ENCODE measurements at regions not wholly inside any gene's neighbourhood (a gene's known extent, or its start where the extent isn't known, plus 50 kb on each side); places are given as distances from the start of the nearest gene placed in this dataset.

GRCh38 chr7:25752154-25752553 is 399.8 kb upstream of the NFE2L3 start:
- Histone ChIP-seq H3K27ac (ENCODE audit: low read depth, low read length, poor library complexity, severe bottlenecking) (no peak overlapping the region), H3K4me3 (ENCODE audit: low read depth, low read length, poor library complexity, severe bottlenecking) (no peak overlapping the region), H2AFZ (ENCODE audit: low read length) (no peak overlapping the region), H3K4me1 (ENCODE audit: insufficient read depth, low read length, poor library complexity, severe bottlenecking) (no peaks in the 10 kb centered on the region), H3K79me2 (ENCODE audit: insufficient read depth, low read depth, low read length) (no peaks in the 10 kb centered on the region), H4K20me1 (ENCODE audit: insufficient read depth, low read length) (no peaks in the 10 kb centered on the region), H3K9me3 (ENCODE audit: low read length) (no peaks in the 10 kb centered on the region), H3K4me2 (ENCODE audit: low read length) (no peak overlapping the region), H3K36me3 (ENCODE audit: insufficient read depth, low read length) (no peaks in the 10 kb centered on the region), H3K9me2 (ENCODE audit: insufficient read depth, low read length) (no peaks in the 10 kb centered on the region)
- intact Hi-C loops (cut with micrococcal nuclease; ENCODE audit: unreplicated experiment), result no loop called here
- TF ChIP-seq CTCF (conservative IDR thresholded peaks at IDR 0.05; ENCODE audit: low read length) (no peak), EZH2phosphoT487 (IDR thresholded peaks at IDR 0.05; ENCODE audit: borderline replicate concordance, low read depth, low read length) (no peak)
- ChIA-PET POLR2A (no interaction called here), CTCF (ENCODE audit: unreplicated experiment) (no interaction called here)
- BruUV-seq (replicated peaks), result no TSS peak
- no peak for DNase-seq (ENCODE audit: low spot score)

- Histone ChIP-seq H3K4me2 (ENCODE audit: low read length) (no peak overlapping the region), H3K4me3 (ENCODE audit: low read depth, low read length, poor library complexity, severe bottlenecking) (no peak overlapping the region), H3K9me3 (ENCODE audit: low read length) (0 out of 2 replicates have a peak, but pooled peaks cover 2% of the 10 kb centered on the region), H4K20me1 (ENCODE audit: insufficient read depth, low read length) (no peaks in the 10 kb centered on the region), H3K79me2 (ENCODE audit: insufficient read depth, low read depth, low read length) (no peaks in the 10 kb centered on the region), H2AFZ (ENCODE audit: low read length) (no peak overlapping the region), H3K4me1 (ENCODE audit: insufficient read depth, low read length, poor library complexity, severe bottlenecking) (no peaks in the 10 kb centered on the region), H3K36me3 (ENCODE audit: insufficient read depth, low read length) (no peaks in the 10 kb centered on the region), H3K9me2 (ENCODE audit: insufficient read depth, low read length) (no peaks in the 10 kb centered on the region), H3K27ac (ENCODE audit: low read depth, low read length, poor library complexity, severe bottlenecking) (no peak overlapping the region)
- no TSS peak for BruUV-seq (replicated peaks)
- DNase-seq (ENCODE audit: low spot score), result no peak
- intact Hi-C loops (cut with micrococcal nuclease; ENCODE audit: unreplicated experiment), result no loop called here
- CTCF ChIA-PET (ENCODE audit: unreplicated experiment), result no interaction called here
- no peak for TF ChIP-seq CTCF (conservative IDR thresholded peaks at IDR 0.05; ENCODE audit: low read length)
- no peak for TF ChIP-seq EZH2phosphoT487 (IDR thresholded peaks at IDR 0.05; ENCODE audit: borderline replicate concordance, low read depth, low read length)
- POLR2A ChIA-PET, result no interaction called here
Measured at GRCh38 chr7:25752967-25753791, 398.8 kb upstream of the NFE2L3 start.

- Histone ChIP-seq H3K4me3 (ENCODE audit: low read depth, low read length, poor library complexity, severe bottlenecking) (no peak overlapping the region), H3K9me2 (ENCODE audit: insufficient read depth, low read length) (no peaks in the 10 kb centered on the region), H2AFZ (ENCODE audit: low read length) (no peak overlapping the region), H3K27ac (ENCODE audit: low read depth, low read length, poor library complexity, severe bottlenecking) (no peak overlapping the region), H3K79me2 (ENCODE audit: insufficient read depth, low read depth, low read length) (no peaks in the 10 kb centered on the region), H3K9me3 (ENCODE audit: low read length) (0 out of 2 replicates have a peak, but pooled peaks cover 4% of the 10 kb centered on the region), H3K4me1 (ENCODE audit: insufficient read depth, low read length, poor library complexity, severe bottlenecking) (no peaks in the 10 kb centered on the region), H4K20me1 (ENCODE audit: insufficient read depth, low read length) (no peaks in the 10 kb centered on the region), H3K36me3 (ENCODE audit: insufficient read depth, low read length) (no peaks in the 10 kb centered on the region), H3K4me2 (ENCODE audit: low read length) (no peak overlapping the region)
- no TSS peak for BruUV-seq (replicated peaks)
- POLR2A ChIA-PET, result no interaction called here
- no peak for TF ChIP-seq CTCF (conservative IDR thresholded peaks at IDR 0.05; ENCODE audit: low read length)
- TF ChIP-seq EZH2phosphoT487 (IDR thresholded peaks at IDR 0.05; ENCODE audit: borderline replicate concordance, low read depth, low read length), result no peak
- intact Hi-C loops (cut with micrococcal nuclease; ENCODE audit: unreplicated experiment), result no loop called here
- CTCF ChIA-PET (ENCODE audit: unreplicated experiment), result no interaction called here
- DNase-seq (ENCODE audit: low spot score), result no peak
Measured at GRCh38 chr7:25753837-25754236, 398.2 kb upstream of the NFE2L3 start.

All from OCI-LY7 (cell line).